Kidney epithelial cell (primary cell): ENCODE measurements at regions not wholly inside any gene's neighbourhood (a gene's known extent, or its start where the extent isn't known, plus 50 kb on each side); places are given as distances from the start of the nearest gene placed in this dataset.

Experiments
- DNase-seq: peaks from one replicate; pipeline ENCODE4 v3.0.0-alpha.2; 2010; ENCODE audit warnings: low read depth
- H3K27me3 ChIP-seq: 2 replicates; pipeline ENCODE4 v1.6.0; 2011; ENCODE audit warnings: low read length; ENCODE audit not compliant: control insufficient read depth, insufficient read depth
- H3K36me3 ChIP-seq: 2 replicates; pipeline ENCODE4 v1.5.1; 2011; ENCODE audit warnings: low read length; ENCODE audit not compliant: control insufficient read depth, insufficient read depth
- H3K4me3 ChIP-seq: 2 replicates; pipeline ENCODE4 v1.5.1; 2011; ENCODE audit warnings: low read depth, mild to moderate bottlenecking, control low read depth, low read length
- TF ChIP-seq, protein P1 (sequence below): IDR thresholded peaks from 2 replicates; pipeline ENCODE4 v1.5.1; 2011; ENCODE audit warnings: mild to moderate bottlenecking, moderate library complexity, low read length, control low read depth, inconsistent platforms; ENCODE audit not compliant: insufficient read depth, poor library complexity, severe bottlenecking

DNA sequence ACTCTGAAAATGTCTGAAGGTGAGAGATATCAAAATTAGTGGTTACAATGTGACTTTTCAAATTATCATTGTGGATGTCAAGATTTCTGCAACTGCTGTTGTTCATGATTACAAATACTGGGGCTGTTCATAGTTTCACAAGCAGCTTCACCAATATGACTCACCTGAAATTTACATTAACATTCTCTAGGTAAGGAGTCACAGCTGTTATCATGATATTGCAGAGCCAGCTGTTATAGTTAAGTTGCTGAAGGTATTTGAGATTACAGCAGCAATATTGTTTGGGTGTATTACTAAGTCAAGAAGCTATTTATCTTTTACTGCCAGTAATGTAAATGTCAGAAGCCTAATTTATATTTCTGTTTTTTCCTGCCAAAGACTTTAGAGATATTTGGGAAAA lies 140.0 kb downstream of the MC4R start:
- peak; percentile 56 for DNase-seq
- no peaks in the 10 kb centered on the region for H3K27me3 ChIP-seq
- H3K36me3 ChIP-seq: no peaks in the 10 kb centered on the region
- TF ChIP-seq, protein P1, sequence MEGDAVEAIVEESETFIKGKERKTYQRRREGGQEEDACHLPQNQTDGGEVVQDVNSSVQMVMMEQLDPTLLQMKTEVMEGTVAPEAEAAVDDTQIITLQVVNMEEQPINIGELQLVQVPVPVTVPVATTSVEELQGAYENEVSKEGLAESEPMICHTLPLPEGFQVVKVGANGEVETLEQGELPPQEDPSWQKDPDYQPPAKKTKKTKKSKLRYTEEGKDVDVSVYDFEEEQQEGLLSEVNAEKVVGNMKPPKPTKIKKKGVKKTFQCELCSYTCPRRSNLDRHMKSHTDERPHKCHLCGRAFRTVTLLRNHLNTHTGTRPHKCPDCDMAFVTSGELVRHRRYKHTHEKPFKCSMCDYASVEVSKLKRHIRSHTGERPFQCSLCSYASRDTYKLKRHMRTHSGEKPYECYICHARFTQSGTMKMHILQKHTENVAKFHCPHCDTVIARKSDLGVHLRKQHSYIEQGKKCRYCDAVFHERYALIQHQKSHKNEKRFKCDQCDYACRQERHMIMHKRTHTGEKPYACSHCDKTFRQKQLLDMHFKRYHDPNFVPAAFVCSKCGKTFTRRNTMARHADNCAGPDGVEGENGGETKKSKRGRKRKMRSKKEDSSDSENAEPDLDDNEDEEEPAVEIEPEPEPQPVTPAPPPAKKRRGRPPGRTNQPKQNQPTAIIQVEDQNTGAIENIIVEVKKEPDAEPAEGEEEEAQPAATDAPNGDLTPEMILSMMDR: no peak
- no peak overlapping the region for H3K4me3 ChIP-seq

- no peak overlapping the region for H3K4me3 ChIP-seq
- DNase-seq: no peak
- H3K36me3 ChIP-seq: no peaks in the 10 kb centered on the region
- TF ChIP-seq, protein P1: no peak
- H3K27me3 ChIP-seq: no peaks in the 10 kb centered on the region
Measured at GRCh38 chr18:60228609-60229595, 143.7 kb downstream of the MC4R start.

GRCh38 chr18:60215432-60215831 lies 157.1 kb downstream of the MC4R start:
- H3K27me3 ChIP-seq: no peaks in the 10 kb centered on the region
- no peak for DNase-seq
- TF ChIP-seq, protein P1: no peak
- no peak overlapping the region for H3K4me3 ChIP-seq
- no peaks in the 10 kb centered on the region for H3K36me3 ChIP-seq

GRCh38 chr18:60209042-60209441 lies 163.5 kb downstream of the MC4R start:
- TF ChIP-seq, protein P1: no peak
- no peak for DNase-seq
- no peaks in the 10 kb centered on the region for H3K27me3 ChIP-seq
- no peak overlapping the region for H3K4me3 ChIP-seq
- H3K36me3 ChIP-seq: no peaks in the 10 kb centered on the region

GRCh38 chr18:60202708-60203107 lies 169.9 kb downstream of the MC4R start:
- Histone ChIP-seq H3K27me3 (no peaks in the 10 kb centered on the region), H3K4me3 (no peak overlapping the region), H3K36me3 (no peaks in the 10 kb centered on the region)
- DNase-seq: no peak
- TF ChIP-seq, protein P1: no peak

- H3K4me3 ChIP-seq: no peak overlapping the region
- no peaks in the 10 kb centered on the region for H3K27me3 ChIP-seq
- DNase-seq: no peak
- no peaks in the 10 kb centered on the region for H3K36me3 ChIP-seq
- TF ChIP-seq, protein P1: no peak
Measured at GRCh38 chr18:60200558-60200957, 172.0 kb downstream of the MC4R start.
